ENCODE measurements at regions not wholly inside any gene's neighbourhood (a gene's known extent, or its start where the extent isn't known, plus 50 kb on each side); places are given as distances from the start of the nearest gene placed in this dataset.

DNA sequence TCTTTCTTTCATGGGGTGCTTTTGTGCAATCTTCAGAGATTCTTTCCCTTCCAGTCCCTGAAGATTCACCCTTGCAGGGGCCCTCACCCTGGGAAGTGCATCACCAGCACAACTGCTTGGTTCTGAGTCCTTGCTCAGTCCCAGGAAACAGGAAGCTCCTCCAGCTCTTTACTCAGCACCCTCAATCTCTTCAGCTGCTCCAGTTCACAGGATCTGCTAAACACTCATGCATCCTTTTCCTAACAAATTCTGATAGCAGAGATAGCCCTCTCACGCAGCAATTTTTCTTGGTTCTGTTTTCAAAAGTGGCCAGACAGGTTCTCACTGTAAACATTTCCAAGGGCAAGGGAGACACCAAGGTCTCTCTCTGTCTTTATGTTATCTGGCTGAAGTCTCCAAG lies 823.1 kb downstream of the LIG4 start:
- DNase-seq (ENCODE audit: low read depth) = no peak

DNA sequence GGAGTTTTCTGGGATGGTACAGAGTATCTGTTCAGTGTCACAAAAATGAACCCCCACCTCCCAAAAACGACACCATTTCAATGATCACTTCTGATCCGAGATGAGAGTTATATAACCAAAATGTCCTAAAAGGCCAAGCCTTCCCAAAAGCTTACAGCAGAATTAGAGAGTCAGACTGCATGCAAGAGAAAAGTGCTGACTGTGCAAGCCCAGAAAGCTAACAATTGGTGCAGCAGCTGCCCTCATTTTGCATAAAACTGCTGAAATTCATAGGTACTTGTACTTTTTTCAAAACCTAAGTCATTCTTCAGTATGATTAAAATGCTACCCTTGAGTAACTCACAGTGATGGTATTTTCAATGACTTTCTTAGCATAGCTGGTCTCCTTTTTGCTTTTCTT lies 819.6 kb upstream of the ARGLU1 start:
- no peak for DNase-seq (ENCODE audit: low read depth)

- DNase-seq (ENCODE audit: low read depth) = no peak
Measured at GRCh38 chr13:107379407-107380155, 811.6 kb upstream of the ARGLU1 start.

DNA sequence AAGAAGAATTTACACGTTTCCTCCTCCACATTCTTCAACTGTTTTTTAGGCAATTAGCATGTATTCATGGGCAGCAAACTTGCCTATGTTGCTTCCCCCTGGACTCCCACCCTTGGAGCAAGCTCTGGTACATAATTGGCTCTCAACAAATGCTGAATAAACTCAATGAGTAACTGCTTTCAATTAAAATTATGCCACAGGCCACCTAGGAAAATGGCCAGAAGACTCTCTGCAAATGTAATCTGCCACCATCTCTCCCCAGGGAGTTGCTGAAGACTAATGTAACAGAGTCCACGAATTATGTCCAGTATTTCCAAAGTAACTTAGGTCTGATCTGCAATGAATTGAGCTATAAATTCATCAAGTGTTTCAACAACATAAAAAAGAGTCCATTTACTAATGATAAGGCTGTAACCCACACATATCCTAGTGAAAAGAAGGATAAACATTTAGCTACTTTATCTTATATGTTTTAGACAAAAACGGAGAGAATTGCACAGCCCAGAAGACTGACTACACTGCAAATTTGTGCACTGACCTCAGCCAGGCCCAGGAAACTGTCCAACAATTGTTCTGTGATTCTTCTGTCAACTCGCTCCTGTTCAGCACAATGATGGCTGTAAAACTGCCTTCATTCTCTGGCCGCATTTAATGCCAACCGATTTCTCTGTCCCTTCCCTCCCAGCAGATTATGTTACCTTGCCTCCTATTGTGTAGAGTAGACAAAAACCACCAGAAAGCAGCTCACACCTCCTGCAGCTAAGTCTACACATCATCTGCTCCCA lies 808.6 kb upstream of the ARGLU1 start:
- no peak for DNase-seq (ENCODE audit: low read depth)

DNA sequence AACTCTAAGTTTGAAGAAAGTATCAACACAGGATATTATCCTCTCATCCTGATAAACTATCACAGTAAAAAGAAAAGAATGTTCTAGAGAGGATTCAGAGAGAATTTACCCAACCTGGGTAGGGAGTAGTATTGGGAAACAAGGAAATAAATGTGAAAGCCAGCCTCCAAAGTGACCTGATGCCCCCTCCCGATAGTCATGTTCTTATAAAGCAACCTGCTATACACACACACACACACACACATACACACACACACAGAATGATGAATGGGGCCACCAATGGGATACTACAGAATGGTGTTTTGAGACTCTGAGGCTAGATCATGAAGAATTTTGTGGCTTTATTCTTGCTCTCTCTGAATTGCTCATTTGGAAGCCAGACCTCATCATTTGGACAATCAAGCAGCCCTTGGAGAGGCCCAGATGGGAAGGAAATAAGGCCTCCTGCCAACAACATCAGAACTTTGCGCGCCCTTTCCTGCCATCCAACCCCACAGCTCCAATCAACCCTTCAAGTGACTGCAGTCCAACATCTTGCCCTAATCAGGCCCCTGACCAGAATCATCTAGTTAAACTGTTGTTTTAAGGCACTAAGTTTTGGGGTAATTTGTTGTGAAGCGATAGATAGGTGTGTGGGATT lies 807.9 kb upstream of the ARGLU1 start:
- no peak for DNase-seq (ENCODE audit: low read depth)

GRCh38 chr13:107374038-107374437 lies 806.1 kb upstream of the ARGLU1 start:
- DNase-seq (ENCODE audit: low read depth) = no peak

- no peak for DNase-seq (ENCODE audit: low read depth)
Measured at GRCh38 chr13:107373551-107373950, 805.6 kb upstream of the ARGLU1 start.

GRCh38 chr13:107370015-107370785 lies 802.3 kb upstream of the ARGLU1 start:
- DNase-seq (ENCODE audit: low read depth) = no peak

DNA sequence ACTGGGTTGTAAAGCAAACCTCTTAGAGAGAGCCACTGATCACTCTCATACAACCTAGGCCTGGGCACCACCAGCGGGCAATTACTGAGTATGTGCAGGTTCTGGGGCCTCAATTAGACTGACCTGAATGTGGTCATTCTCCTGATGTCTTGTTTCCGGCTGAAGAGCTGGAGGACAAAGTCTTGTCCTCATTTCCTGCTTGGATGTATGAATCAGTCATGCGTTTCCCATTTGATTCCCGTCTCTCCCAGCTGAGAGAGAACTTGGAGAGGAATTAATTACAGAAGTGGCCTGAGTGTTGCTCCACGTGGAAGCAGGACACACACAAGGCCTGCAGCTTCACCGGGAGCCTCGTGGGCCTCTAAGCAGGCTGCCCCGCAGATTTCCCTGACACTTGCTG lies 799.3 kb upstream of the ARGLU1 start:
- DNase-seq (ENCODE audit: low read depth) = no peak

DNA sequence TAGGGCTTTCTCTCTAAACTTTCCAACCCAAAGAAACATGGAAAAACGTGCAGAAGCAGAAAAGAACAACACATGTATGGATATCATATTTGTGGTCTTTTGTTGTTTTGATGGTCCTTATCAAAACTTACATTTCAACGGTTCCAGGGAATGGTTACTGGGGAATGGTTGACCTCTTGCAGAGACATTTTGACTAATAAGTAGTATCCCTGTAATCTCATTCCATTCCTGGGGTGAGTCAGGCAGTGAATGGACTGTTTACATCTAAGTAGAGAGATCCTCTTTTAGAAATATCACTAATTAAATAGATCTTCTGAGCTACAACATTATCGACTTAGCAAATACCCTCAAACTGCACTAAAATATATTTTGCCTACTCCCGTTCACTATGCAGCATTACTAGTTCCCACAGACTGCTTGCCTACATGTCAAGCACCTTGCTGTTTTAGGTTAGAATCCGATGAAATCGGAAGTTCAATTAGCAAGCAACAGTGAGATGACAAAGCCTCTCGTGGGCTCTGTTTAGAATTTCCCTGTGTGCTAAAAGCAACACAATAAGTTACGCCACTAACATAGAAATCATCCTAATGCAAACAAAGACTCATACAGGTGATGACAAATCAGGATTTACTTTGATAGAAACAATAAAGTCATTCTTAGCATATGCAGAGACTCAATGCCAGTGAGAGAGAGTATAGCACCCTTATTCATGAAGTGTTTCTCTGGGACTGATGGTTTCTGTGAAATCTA lies 797.7 kb upstream of the ARGLU1 start:
- no peak for DNase-seq (ENCODE audit: low read depth)

DNA sequence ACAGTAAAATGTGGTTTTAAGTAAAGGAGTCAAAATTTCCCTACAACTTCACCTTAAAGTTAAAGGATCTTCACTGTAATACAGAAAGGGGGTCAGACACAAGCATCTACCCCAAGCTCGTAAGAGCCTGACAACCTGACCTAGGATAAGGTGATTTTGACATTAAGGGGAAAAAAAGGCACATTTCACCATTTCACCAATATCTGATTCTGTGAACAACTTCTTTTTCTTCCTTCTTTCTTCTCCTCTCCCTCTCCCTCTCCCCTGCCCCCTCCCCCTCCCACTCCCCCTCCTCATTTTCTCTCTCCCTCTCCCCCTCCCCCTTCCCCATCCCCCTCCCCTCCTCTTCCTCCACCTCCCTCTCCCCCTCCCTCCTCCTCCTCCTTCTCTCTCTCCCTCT lies 796.7 kb upstream of the ARGLU1 start:
- no peak for DNase-seq (ENCODE audit: low read depth)

GRCh38 chr13:107361666-107362065 lies 793.7 kb upstream of the ARGLU1 start:
- no peak for DNase-seq (ENCODE audit: low read depth)

DNA sequence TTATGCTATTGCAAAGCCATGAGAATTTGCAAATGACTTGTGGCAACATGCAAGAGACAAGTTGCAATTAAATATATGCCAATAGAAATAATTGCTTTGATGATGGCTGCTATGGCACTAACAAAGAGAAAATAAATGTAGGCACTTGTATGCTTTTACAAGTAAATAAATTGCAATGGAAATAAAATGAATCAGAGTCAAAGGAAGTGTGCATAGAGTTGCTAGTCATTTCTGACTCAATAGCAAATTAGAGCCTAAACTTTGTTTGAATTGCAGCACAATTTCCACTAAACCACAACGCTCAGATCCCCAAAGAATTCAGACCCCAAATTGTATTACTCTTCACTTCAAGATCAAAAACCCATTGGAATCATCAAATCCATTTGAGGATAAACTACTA lies 792.1 kb upstream of the ARGLU1 start:
- no peak for DNase-seq (ENCODE audit: low read depth)

DNA sequence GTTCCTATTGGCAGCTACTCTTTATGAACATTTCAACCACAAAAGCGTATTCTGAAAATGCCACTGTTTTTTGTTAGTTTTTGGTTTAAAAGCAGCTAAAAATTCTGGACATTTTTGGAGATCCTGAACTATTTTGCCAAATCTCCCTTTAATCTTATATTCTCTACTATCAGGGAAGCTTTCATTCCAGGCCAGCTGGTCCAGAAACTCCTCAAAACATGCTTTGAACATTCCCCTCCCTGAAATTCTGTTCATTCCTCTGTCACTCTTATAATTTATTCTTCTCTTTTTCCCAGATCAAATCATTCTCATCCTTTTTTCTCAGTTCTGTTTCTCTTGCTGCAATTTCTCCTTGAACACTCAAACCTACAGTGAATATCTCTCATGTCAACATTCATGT lies 790.9 kb upstream of the ARGLU1 start:
- no peak for DNase-seq (ENCODE audit: low read depth)

DNA sequence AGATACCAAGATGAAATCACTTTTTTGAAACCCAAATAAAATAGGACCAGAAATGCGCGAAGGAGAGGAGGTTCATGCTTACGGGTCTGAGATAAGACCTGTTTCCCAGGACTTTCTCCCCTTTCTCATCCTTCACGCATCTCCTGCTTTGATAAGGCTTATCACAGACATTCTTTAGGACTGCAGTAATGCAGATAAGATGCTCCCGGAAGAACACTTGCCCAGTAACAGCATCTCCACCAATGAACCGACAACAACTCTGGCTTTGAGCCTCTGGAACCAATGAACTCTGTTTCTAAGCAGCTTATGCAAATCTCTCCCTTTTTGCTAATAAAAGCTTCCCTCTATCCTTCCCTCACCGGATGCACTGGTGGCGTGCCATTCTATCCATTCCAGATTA lies 783.4 kb upstream of the ARGLU1 start:
- DNase-seq (ENCODE audit: low read depth) = no peak

DNA sequence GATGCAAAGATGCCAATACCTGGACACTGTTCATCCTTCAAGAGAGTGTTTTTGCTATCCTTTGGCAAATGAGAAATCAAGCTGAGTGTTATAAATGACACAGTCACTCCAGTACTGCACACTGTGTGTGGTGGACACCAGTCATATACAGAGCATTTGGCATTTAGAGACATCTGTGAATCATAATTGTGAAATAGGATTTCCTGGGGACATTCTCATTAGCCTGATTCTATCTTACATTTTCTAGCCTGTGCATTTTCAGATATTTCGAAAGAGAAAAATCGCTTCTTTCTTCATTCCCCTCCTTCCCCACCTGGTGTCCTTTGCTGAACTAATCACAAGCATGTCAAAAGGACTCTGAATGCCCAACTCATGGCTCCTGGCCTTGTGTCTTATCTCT lies 781.0 kb upstream of the ARGLU1 start:
- no peak for DNase-seq (ENCODE audit: low read depth)

DNA sequence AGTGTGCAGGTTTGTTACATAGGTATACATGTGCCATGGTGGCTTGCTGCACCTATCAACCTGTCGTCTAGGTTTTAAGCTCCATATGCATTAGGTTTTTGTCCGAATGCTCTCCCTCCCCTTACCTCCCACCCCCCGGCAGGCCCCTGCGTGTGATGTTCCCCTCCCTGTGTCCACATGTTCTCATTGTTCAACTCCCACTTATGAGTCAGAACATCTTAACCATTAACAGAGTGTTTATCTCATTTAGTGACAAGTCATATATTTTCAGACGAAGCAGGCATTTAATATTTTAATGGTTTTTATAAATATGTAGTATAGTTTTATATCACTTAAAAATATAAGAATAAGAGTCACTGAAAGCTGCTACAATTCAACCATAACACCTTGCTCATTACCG lies 780.5 kb upstream of the ARGLU1 start:
- DNase-seq (ENCODE audit: low read depth) = no peak

- DNase-seq (ENCODE audit: low read depth) = no peak
Measured at GRCh38 chr13:107347641-107348369, 779.9 kb upstream of the ARGLU1 start.

- no peak for DNase-seq (ENCODE audit: low read depth)
Measured at GRCh38 chr13:107342747-107343146, 774.8 kb upstream of the ARGLU1 start.

GRCh38 chr13:107339209-107339608 lies 771.3 kb upstream of the ARGLU1 start:
- DNase-seq (ENCODE audit: low read depth) = no peak

DNA sequence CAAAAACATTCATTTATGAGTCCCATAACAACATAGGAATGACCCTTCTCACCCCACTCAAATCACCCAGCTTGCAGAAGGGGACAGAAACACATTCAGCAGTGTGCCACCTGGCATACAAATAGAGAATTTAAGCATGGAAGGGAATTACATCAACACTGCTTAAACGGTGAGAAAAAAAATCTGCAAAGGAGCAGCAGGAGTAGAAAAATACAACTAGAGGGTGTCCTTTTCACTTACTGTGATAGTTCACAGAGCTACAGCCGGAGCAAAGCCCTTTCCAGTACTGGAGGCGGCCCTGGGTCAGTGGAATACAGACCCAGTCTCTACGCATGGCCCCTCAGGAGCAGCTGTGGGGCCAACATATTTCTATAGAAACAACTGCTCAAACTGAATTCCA lies 764.3 kb upstream of the ARGLU1 start:
- no peak for DNase-seq (ENCODE audit: low read depth)

Measured in activated T-helper 9 cell treated with anti-CD3 and anti-CD28 coated beads, Interleukin-2, amount 50 U/mL, for 16 hours (primary cell).